Transverse colon (tissue), 4 donors: ENCODE measurements at regions not wholly inside any gene's neighbourhood (a gene's known extent, or its start where the extent isn't known, plus 50 kb on each side); places are given as distances from the start of the nearest gene placed in this dataset.

Experiments
- EP300 ChIP-seq: sonication (generic); formaldehyde crosslinking; IDR thresholded peaks from one replicate; pipeline ENCODE4 v1.6.1; 2017; ENCODE audit warnings: antibody characterized with exemption, low read depth
- POLR2A ChIP-seq: fragments of 450-650 bp; IDR thresholded peaks from one replicate; pipeline ENCODE4 v1.6.1; 2016; ENCODE audit warnings: antibody characterized with exemption, mild to moderate bottlenecking, moderate library complexity
- POLR2AphosphoS5 ChIP-seq, 3 donors: sonication (generic); formaldehyde crosslinking; IDR thresholded peaks; one replicate each; pipeline ENCODE4 v1.6.1; 2016; ENCODE audit warnings: antibody characterized with exemption in 3 of 3
- TF ChIP-seq, protein P1 (sequence below), 5 experiments: fragments of 200-600 bp in 3 of 5; fragments of 450-650 bp in 2 of 5; sonication (generic) in 3 of 5; IDR thresholded peaks; 1 replicate in 2 of 5; 2 replicates in 3 of 5; pipeline ENCODE4 v1.5.1; 2016 to 2017; ENCODE audit warnings: antibody characterized with exemption in 5 of 5, inconsistent platforms in 3 of 5, mild to moderate bottlenecking in 2 of 5, moderate library complexity in 1 of 5

DNA sequence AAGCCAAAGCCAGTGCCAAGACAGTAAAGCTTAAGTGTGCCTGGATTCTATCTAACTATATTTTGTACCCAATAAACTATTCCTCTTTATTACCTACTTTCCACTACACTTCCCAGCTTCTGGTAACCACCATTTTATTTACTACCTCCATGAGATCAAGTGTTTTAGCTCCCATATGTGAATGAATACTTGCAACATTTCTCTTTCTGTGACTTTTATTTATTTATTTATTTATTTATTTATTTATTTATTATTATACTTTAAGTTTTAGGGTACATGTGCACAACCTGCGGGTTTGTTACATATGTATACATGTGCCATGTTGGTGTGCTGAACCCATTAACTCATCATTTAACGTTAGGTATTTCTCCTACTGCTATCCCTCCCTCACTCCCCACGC lies 582.1 kb downstream of the AMY1C start:
- TF ChIP-seq, protein P1, sequence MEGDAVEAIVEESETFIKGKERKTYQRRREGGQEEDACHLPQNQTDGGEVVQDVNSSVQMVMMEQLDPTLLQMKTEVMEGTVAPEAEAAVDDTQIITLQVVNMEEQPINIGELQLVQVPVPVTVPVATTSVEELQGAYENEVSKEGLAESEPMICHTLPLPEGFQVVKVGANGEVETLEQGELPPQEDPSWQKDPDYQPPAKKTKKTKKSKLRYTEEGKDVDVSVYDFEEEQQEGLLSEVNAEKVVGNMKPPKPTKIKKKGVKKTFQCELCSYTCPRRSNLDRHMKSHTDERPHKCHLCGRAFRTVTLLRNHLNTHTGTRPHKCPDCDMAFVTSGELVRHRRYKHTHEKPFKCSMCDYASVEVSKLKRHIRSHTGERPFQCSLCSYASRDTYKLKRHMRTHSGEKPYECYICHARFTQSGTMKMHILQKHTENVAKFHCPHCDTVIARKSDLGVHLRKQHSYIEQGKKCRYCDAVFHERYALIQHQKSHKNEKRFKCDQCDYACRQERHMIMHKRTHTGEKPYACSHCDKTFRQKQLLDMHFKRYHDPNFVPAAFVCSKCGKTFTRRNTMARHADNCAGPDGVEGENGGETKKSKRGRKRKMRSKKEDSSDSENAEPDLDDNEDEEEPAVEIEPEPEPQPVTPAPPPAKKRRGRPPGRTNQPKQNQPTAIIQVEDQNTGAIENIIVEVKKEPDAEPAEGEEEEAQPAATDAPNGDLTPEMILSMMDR (IDR thresholded peaks at IDR 0.05) = no peak
- no peak for TF ChIP-seq POLR2A
- TF ChIP-seq EP300 = no peak
- no peak for TF ChIP-seq POLR2AphosphoS5 (IDR thresholded peaks at IDR 0.05)
